GM18505 (cell line): ENCODE measurements at regions not wholly inside any gene's neighbourhood (a gene's known extent, or its start where the extent isn't known, plus 50 kb on each side); places are given as distances from the start of the nearest gene placed in this dataset.
"Not testable (repeated sequence)": the region's sequence is repeated elsewhere in the genome, so short reads cannot be mapped to it uniquely, and the experiment has no call there.

Experiments used
- ATAC-seq: cut with Tn5 transposase; IDR thresholded peaks from one replicate; pipeline ENCODE4 v1.9.1; 2021; ENCODE audit not compliant: unreplicated experiment
- POLR2A ChIP-seq: IDR thresholded peaks from 4 replicates; pipeline ENCODE4 v1.6.1; 2011; ENCODE audit warnings: borderline replicate concordance; ENCODE audit not compliant: insufficient read depth, insufficient read length; ENCODE audit errors: extremely low read depth

GRCh38 chr4:79598214-79598613 lies 190.2 kb upstream of the GK2 start:
- ATAC-seq = no peak
- TF ChIP-seq POLR2A = no peak

- ATAC-seq = no peak
- TF ChIP-seq POLR2A = no peak
Measured at GRCh38 chr4:79597266-79597665, 189.2 kb upstream of the GK2 start.

DNA sequence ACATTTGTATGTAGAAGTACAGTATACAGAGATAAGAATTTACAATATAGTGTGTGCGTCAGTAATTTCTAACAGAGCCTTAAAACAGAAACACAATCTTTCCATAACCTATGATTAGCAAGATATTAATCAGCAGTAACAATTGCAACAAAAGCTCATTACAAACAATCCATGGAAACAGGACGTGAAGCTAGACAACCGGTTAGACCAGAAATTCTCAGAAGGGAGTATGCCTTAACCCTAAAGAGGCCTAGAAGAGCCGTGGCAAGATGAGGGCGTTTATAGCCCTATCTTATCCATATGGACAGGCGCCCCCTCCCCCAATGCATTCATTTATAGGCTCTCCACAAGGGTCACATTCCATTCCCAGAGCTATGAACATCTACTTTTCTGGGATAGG lies 184.2 kb upstream of the GK2 start:
- ATAC-seq = not testable (repeated sequence)

DNA sequence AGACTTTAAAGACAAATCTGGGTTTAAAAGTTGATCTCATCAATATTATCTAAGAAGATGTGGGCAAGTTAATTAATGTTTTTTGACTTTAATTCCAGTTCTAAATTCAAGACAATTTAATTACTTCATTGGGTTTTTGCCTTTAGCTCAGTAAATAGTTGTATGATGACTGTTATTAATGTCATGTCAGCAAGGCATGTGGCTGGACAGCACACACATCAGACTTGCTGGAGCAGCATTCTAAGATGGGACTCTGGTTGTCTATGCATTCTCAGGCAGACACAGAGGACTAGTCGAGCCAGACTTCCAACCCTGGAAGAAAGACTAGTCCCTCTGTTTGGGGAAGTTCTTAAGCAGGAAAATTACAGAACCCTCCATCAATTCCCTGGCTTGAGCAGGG lies 180.7 kb upstream of the GK2 start:
- ATAC-seq = no peak
- TF ChIP-seq POLR2A = no peak

- ATAC-seq = not testable (repeated sequence)
Measured at GRCh38 chr4:79587207-79587606, 179.2 kb upstream of the GK2 start.

DNA sequence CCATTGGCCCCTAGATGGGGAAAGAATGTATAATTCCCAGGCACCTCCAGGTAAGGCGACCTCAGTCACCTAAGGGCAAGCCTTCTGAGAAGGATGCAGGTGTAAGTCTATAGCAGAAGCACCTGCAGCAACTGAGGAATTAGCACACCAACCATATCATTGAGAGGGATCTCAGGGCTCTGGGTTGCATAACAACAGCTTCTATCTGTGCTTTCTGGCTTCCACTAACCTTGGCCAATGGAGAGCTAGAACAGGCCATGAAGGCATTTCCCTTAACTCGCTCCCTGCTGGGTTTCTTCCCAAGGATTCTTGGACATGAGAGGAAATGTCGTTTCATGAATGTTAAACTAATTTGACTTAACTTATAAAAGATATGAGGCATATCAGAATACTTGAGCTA lies 177.8 kb upstream of the GK2 start:
- TF ChIP-seq POLR2A = no peak
- no peak for ATAC-seq

DNA sequence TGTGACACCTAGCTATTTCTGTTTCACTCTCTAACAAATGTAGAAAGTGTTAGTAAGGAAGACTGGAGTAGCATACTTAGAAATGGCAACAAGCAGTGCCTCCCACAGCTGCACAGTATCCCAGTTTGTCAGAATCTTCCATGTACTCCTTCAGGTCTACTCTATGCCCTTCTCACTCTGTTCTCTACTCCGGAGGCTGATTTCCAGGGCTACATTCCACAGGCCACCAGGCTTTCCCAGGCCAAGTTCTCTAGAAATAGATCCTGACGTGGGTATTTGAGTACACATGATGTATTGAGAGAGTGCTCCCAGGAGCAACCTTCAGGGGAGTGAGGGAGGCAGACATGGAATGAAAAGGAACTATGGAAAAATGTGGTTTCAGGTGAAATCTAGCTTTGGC lies 177.3 kb upstream of the GK2 start:
- ATAC-seq = no peak
- TF ChIP-seq POLR2A = no peak

DNA sequence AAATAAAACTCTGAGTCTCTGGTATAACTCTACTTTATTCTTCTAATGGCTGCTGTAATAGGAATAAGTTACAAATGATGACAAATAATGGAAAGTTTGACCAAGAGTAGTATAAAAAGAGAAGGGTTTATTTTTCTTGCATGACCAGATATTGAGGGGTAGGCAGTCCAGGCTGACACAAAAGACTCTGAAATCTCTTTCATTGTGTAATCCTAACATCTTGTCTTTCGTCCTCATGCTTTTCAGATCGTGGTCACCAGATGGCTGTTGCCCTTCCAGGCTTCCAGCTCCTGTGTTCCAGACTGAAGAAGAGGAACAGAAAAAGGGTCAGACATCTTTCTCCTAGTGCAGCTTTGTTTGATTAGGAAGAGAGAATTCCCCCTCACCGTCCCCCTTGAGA lies 176.9 kb upstream of the GK2 start:
- no peak for TF ChIP-seq POLR2A
- no peak for ATAC-seq

- no peak for ATAC-seq
- TF ChIP-seq POLR2A = no peak
Measured at GRCh38 chr4:79584352-79584751, 176.3 kb upstream of the GK2 start.

DNA sequence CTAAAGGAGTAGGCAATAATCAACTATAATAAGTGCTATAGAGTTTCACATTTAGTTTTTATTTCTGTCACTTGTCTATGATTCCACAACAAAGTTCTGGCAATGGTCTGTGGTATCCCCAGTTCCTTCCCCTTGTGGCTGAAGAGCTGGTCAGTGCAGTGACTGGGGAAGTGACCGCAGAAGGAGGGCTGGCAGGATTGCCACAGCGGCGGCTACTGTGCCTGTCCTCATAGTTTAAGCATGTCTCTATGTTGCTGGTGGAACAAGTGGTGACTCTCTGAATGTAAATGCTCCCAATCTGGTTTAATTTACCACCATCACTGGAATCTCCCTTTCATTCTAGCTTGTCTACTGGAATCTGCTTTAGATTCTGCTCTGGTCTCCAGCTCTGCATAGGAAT lies 170.6 kb upstream of the GK2 start:
- ATAC-seq = no peak
- no peak for TF ChIP-seq POLR2A

- ATAC-seq = no peak
- no peak for TF ChIP-seq POLR2A
Measured at GRCh38 chr4:79576429-79576753, 168.4 kb upstream of the GK2 start.

GRCh38 chr4:79575709-79576428 lies 167.8 kb upstream of the GK2 start:
- no peak for TF ChIP-seq POLR2A
- ATAC-seq = no peak

DNA sequence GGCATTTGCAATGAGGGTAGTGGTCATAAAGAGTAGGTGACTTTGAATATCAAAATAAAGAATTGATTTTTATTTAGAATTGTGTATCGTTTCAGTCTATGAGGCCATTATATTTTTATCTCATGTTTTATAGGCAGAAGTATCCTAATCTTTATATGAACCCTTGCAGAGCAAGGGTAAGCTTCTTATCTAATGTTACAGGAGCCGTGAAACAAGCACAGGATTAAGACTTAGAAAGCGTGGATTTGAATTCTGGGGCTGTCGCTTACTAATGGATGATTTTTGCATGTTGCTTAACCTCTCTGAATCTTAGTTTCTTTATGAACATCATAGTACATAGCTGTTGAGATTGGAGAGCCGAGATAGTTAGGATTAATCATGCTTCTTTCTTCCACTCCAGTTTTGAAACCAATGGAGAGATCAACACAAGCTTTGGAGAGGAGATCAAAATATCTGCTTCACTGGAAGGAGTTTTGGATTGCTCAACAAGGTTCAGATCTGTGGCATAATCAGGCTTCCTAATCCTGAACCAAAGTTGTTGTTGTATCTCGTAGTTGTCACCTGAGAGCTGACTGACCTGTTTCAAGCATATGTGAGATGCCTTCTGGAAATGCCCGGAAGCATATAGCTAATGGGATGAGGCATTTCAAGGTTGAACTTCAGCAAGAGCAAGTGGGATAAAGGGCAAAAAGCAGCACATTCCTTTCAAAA lies 166.9 kb upstream of the GK2 start:
- no peak for TF ChIP-seq POLR2A
- no peak for ATAC-seq

DNA sequence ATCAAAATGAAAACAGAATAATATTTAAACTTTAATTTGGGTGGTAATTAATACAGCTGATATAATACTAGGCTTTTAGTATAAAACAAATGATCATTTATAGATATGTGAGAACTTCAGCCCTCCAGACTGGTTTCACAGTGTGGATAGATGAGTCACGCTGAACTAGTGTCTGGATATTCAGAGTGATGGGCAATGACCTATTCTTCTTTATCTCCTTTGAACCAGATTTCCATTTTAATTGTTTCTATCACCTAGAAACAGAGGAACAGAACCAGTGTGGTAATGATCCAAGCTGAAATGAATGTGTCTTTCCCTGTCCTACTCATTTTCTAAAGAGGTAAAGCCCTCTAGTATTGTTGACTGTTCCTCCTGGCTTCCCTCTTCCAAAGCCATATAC lies 155.2 kb upstream of the GK2 start:
- TF ChIP-seq POLR2A = no peak

DNA sequence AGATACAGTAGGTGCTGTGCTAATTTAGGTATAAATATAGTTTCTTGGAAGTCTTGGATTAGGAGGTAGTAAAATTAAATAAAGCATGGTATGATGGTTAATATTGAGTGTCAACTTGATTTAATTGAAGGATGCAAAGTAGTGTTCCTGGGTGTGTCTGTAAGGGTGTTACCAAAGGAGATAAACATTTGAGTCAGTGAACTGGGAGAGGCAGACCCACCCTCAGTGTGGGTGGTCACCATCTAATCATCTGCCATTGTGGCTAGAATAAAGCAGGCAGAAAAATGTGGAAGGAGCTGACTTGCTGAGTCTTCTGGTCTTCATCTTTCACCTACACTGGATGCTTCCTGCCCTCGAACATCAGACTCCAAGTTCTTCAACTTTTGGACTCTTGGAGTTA lies 153.7 kb upstream of the GK2 start:
- no peak for TF ChIP-seq POLR2A
- ATAC-seq = no peak

More for the DNA sequence above, 155.2 kb upstream of the GK2 start:
- no peak for ATAC-seq

- ATAC-seq = not testable (repeated sequence)
Measured at GRCh38 chr4:79559398-79559797, 151.4 kb upstream of the GK2 start.
